Cerebellar nuclear complex (tissue), 1 donor: ENCODE measurements at regions not wholly inside any gene's neighbourhood (a gene's known extent, or its start where the extent isn't known, plus 50 kb on each side); places are given as distances from the start of the nearest gene placed in this dataset.
"Not testable (repeated sequence)": the region's sequence is repeated elsewhere in the genome, so short reads cannot be mapped to it uniquely, and the experiment has no call there.

ENCODE experiments used
- DNase-seq, 2 experiments: peaks; one replicate each; lab custom pipeline; 2025; lab: John Stamatoyannopoulos, UW

DNA sequence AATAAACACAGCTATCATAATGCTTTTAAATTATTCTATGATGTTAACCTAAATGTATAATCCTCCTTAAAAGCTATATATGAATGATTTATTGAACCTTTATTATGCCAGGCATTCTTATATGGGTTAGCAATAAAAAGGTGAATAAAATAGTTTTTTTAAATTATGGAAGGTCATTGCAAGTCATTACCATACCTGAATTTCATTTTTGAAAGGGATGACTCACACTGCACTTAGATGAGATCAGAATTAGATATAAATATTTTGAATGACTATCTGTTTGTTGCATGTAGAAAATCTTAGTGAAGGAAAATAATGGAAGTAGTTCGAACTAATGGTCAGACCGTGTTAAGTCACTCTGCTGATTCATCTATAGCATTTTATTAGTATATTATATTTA, 822.3 kb downstream of the LUZP2 start:
- no peak for DNase-seq

GRCh38 chr11:25327656-25328055, 830.8 kb downstream of the LUZP2 start:
- no peak for DNase-seq

DNA sequence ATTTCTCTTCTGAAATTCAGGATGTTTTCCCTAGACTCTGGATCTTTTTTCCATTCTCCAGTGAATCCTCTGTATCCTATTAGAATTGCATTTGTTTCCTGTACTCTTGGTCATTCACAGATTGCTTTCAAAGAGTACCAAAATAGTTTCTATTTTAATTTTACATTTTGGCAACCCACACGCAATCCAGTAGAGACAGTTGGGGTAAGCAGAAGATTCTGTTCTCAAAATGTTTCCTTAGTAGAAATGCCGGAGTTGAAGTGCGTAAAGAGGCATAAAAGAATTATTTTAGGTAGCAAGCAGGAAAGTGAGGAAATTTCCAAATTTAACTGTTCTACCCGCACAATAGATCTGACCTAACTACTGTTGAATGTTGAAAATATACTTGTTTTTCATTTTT, 842.4 kb downstream of the LUZP2 start:
- no peak for DNase-seq

DNA sequence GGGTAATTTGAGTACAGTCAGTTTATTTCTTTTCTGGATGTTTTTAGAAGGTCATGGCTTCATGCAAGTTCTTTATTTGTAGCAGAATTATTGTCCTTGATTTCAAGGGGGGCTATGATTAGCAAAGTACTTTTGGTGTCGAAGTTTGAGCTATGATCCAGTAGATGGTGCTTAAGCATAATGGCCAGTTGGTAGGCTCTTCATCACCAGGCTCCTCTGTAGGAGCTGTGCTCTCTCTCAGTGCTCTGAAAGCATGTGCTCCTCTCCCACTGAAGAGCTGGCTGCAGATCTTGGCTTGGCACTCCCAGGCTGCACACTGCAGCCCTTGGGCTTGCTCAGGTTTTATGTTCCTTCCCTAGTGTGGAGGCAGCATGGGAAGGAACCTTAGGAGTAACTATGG, 852.7 kb downstream of the LUZP2 start:
- no peak for DNase-seq

DNA sequence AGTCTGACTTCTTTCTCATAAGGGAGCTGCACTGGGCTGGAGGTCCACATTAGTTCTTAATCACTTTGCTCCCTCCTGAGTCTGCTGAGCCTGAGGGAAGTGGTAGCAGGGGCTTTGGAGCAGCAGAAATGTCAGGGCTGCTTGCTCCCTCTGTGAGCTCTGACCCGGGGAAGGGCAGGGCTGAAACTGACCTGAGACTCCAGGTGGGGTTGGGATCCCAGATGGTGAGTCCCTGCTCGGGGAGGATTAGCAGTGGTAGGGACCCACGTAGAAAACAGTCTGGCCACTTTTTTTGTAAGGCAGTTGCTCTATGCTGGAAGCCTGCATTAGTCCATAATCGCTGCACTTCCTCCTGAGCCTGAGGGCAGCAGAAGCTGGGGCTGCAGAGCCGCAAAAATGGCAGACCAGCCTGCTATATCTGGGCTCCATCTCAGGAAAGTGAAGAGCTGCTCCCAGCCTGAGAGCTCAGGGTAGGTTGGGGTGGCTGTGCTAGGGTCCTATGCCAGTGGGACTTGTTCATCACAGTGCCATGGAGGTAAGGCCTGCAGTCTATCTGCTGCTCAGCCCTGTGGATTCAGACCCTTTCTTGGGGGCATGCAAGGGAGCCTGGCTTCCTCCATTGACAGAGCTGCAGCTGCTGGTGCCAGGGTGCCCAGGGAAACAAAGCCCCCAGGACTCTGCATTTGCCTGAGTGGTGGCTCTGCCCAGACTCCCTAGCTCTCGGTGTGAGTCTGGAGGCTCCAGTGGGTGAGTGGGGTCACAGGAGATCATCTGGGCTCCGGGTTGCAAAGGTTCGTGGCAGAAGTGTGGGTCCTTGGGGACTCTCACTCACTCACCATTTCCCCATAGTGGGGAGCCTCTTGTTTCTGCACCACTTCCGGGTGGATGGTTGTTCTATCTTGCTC, 854.3 kb downstream of the LUZP2 start:
- DNase-seq = no peak

DNA sequence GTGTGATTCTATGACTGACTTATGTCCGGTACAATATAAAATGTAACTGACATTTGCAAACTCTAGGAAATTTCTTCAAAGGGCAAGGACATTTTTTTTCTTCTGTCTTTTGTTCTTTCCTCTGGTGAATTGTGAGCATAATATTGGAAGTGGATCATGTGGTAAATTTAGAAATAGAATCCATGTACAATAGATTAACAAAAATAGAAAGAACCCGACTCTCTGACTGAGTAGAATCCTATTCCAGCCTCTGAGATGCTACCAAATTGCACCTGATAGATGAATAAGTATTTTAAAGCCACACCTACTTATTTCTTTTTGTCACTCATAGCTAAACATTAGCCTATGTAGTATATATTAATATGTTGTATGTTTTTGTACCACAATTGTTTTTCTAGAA, 860.3 kb downstream of the LUZP2 start:
- no peak for DNase-seq

GRCh38 chr11:25377466-25377865, 880.6 kb downstream of the LUZP2 start:
- DNase-seq = no peak

DNA sequence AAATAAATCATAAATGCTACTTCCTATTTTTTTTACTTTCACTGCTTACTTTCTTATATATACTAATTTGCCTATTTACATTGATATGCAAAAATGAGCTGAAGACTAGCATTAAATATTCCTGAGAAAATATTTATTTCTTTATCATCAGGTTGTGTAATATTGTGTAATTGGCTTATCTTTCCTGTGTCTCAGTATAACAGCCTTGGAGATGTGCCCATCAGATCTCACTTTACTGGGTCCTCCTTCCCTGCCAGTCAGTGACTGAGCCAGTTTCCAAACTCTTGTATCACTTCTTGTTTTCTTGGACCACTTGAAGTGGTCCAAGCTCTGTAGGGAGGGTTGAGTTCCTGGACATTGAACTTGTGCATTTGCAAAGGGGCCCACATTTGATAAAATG, 900.0 kb downstream of the LUZP2 start:
- DNase-seq = no peak

DNA sequence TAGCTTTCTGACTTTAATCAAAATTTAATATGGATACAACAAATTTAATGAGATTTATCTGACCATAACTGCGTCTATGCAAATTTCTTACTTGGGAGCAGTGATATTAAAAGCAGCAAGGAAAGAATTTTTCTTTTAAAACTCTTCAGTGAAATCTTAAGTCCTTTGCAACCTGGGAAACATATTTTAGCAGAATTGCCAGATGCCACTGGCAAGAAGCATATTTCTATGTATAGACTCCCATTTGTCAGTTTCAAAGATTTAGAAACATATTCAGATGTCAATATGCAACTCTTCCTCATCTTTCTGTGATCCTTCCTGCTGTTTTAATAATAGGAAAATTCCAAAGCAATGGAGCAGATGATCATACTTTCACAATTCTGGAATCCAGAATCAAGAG, 911.3 kb downstream of the LUZP2 start:
- DNase-seq = no peak

DNA sequence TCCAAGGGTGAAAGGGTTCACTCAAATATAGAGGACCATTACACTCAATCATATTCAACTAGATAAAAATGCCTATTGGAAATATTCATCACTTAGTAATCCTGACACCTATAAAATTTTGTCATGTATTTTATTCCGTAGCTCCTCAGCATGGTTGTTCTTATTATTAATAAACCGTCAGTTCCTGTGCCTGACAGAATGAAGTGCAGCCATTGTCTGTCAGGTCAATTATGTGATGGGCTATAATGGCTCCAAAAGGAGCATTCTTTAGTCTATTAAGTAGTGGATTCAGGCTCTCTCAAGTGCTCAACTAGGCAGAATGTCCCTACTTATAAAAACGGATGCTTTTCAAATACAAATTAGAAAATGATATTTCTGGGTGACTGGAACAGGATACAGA, 916.1 kb upstream of the ANO3 start:
- no peak for DNase-seq

- DNase-seq = no peak
Observed at GRCh38 chr11:25423436-25424199, 908.3 kb upstream of the ANO3 start.

DNA sequence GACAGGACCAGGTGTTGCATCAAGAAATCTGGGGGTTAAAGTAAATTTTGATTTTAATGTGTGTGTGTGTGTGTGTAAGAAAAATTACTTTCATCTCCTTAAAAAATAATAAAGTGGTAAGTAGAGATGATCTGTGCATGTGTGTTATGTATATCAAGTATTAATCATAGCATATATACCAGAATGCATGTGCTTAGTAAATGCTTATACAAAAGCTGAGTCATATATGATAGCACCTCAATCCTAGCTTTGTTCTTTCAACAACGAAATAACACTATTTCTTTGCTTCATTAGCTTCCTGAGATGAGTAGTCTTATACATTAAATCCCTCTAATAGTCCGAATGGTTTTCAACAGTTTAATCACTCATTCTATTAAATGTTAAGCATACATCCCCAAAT, 899.6 kb upstream of the ANO3 start:
- DNase-seq = no peak

DNA sequence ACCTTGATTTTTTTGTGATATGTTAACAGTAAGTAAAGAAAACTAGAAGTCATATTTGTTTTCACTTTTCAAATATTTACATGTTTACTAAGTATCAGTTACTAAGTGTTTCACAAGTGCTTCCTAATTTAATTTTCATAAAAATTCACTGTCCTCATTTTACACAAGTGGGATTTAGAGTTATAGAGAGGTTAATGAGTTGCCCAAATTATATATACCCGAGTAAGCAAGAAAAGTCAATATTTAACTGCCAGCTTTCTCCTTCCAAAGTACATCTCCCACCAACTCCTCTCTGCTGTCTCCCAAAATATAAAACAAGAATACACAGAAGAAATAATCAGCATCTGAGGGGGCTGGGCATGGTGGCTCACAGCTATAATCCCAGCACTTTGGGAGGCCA, 896.7 kb upstream of the ANO3 start:
- DNase-seq = no peak

DNA sequence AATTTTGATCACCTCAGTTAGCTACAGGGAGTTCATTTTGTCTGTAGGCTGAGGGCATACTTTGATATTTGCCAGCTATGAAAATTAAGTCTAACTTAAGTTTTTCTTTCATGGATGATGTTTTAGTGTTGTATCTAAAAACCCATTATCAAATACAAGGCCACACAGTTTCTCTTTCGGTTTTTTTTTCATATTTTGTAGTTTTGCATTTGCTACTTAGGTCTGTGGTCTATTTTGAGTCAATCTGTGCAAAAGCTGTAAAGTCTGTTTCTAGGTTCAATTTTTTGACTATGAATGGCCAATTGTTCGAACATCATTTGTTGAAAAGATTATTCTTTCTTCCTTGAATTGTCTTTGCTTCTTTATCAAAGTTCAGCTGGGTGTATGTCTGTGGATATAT, 895.6 kb upstream of the ANO3 start:
- DNase-seq = no peak

- no peak for DNase-seq
Observed at GRCh38 chr11:25441421-25441820, 890.5 kb upstream of the ANO3 start.

DNA sequence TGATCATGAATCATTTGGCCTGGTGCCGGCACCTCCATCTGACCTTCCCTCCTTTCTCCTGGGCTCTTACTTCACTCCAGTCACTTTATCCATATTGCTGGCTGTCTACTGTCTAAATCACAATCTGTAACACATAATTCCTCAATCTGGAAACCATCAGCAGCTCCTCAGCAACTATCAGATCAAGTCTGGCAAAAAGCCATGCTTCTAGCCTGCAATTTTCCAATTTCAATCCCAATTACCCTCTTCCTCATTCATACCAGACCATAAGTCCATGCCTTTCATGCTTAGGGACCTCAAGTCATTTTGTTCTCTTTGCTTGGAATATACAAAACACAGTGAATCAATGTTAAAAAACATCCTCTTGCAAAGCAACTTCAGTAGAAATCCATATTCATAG, 882.8 kb upstream of the ANO3 start:
- DNase-seq = no peak

DNA sequence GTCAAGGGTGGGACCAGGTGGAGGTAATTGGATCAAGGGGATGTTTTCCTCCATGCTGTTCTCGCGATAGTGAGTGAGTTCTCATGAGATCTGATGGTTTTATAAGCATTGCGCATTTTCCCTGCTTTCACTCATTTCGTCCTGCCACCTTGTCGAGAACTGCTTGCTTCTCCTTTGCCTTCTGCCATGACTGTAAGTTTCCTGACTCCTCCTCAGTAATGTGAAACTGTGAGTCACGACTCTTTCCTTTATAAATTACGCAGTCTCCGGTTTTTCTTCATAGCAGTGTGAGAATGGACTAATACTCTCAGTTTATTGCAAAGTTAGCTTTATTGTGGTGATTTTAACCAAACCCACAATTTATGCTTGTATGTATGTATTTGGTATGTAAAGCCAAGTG, 878.5 kb upstream of the ANO3 start:
- DNase-seq = no peak

DNA sequence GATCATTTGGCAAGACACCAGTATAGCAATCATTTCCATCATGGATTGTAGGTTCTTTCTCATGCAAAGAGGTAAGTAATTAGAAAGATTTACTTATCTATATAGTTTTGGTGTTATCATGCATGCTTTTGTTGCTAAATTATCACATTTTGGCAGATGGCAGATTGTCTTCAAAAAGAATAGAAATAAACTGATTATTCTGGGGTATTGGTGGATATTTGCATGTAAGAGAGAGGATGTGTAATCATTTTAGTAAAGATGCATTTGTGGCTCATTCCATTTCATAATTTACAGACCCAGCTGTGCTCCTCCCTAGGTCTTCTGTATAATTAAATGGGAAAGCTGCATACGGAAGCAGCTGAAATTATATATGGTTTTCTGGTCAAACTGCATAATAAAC, 875.7 kb upstream of the ANO3 start:
- DNase-seq = no peak

DNA sequence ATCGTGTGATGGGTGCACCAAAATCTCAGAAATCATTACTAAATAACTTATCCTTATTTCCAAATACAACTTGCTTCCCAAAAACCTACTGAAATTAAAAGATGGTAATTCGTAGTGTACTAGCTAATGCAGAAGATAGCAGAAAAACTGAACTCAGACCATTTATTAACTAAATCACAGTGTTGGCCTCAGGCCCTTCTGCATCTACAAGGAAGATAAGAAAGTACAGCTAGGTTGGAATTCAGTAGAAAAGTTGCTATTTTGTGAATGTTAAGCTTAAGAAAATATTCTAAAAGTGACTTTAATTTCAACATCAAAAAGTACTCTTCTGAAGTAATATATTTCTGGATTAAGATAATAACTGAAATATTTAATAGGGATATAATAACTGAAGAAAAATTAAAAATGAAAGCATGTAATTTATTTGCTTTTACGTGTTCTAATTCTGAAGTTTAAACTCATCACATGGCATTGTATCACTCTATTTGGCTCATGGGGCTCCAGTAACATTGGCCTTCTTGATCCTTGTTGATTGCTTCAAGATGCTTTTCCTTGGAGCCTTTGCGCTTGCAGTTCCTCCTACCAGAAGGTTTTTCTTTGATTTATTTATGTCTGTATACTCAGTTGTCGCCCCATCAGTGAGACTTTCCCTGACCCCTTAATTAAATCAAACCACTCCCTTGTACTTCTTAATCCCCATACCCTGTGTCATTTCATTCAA, 847.9 kb upstream of the ANO3 start:
- DNase-seq = no peak

DNA sequence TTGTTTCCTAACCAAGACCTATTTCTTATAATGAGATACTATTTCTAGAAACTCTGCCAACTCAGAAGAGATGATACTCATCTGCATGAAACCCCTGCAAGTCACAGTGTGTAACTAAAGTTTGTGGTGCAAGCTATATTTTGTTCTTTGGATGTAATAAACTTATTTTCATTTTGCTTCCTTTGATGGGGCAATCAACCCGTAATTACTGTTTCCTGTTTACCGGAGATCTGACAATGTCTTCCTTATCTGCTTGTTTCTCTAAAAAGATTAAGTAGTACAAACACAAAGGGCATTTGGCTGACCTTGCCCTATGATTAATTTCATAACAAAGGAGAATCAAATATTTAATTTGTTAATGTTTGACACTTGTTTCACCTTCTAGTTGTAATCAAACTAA, 846.6 kb upstream of the ANO3 start:
- DNase-seq = no peak

- DNase-seq = not testable (repeated sequence)
Observed at GRCh38 chr11:25486338-25486737, 845.6 kb upstream of the ANO3 start.

DNA sequence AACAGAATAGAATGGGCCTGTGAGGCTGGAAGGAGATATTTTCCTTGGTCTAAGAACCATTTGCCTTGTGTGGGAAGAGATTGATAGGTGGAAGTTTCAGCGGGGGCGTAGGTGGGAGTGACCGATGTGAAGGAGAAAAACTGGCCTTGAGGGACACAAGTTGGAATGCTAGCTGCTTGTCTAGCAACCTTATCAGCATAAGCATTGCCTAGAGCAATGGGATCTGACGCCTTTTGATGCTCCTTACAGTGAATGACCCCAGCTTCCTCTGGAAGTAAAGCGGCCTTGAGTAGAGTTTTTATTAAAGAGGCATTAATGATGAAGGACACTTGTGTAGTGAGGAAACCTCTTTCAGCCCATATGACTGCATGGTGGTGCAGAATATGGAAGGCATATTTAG, 843.8 kb upstream of the ANO3 start:
- not testable (repeated sequence) for DNase-seq

DNA sequence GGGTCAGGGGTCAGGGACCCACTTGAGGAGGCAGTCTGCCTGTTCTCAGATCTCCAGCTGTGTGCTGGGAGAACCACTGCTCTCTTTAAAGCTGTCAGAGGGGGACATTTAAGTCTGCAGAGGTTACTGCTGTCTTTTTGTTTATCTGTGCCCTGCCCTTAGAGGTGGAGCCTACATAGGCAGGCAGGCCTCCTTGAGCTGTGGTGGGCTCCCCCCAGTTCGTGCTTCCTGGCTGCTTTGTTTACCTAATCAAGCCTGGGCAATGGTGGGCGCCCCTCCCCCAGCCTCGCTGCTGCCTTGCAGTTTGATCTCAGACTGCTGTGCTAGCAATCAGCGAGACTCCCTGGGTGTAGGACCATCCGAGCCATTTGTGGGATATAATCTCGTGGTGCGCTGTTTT, 830.5 kb upstream of the ANO3 start:
- DNase-seq = not testable (repeated sequence)
